AG09319 (cell line): ENCODE measurements at regions not wholly inside any gene's neighbourhood (a gene's known extent, or its start where the extent isn't known, plus 50 kb on each side); places are given as distances from the start of the nearest gene placed in this dataset.
"Not testable (repeated sequence)": the region's sequence is repeated elsewhere in the genome, so short reads cannot be mapped to it uniquely, and the experiment has no call there.

Experiments used
- DNase-seq: peaks from one replicate; pipeline ENCODE4 v3.0.0-alpha.2; 2010; ENCODE audit warnings: low read depth; ENCODE audit errors: extremely low read depth
- CTCF ChIP-seq: IDR thresholded peaks from 2 replicates; pipeline ENCODE4 v1.5.1; 2011; ENCODE audit warnings: low read depth, mild to moderate bottlenecking, inconsistent platforms, low read length, moderate library complexity

GRCh38 chr18:40314199-40314598 lies 1640.8 kb upstream of the PIK3C3 start:
- no peak for DNase-seq
- no peak for TF ChIP-seq CTCF

DNA sequence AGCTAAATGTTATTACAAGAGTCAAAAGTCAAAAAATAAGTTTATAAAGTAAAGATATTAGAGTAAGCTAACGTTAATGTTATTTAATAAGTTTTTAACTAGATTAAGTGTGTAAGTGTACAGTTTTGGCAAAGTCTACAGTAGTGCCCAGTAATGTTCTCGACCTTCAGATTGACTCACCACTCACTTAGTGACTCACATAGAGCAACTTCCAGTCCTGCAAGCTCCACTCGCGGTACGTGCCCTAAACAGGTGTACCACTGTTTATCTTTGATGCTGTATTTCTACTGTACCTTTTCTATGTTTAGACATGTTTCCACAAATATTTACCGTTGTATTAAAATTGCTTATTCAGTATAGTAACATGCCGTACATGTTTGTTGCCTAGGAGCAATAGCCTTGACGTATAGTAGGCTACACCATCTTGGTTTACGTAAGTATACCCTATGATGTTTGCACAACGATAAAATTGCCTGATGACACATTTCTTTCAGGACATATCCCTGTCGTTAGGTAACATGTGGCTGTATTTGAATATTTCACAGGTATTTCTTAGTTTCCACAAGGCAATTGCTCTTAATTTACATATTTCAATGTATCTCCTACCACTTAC lies 1641.9 kb upstream of the PIK3C3 start:
- DNase-seq, result no peak
- TF ChIP-seq CTCF, result no peak

GRCh38 chr18:40307627-40308026 lies 1647.4 kb upstream of the PIK3C3 start:
- no peak for TF ChIP-seq CTCF
- DNase-seq, result no peak

- DNase-seq, result no peak
- TF ChIP-seq CTCF, result no peak
Observed at GRCh38 chr18:40296717-40297413, 1658.2 kb upstream of the PIK3C3 start.

DNA sequence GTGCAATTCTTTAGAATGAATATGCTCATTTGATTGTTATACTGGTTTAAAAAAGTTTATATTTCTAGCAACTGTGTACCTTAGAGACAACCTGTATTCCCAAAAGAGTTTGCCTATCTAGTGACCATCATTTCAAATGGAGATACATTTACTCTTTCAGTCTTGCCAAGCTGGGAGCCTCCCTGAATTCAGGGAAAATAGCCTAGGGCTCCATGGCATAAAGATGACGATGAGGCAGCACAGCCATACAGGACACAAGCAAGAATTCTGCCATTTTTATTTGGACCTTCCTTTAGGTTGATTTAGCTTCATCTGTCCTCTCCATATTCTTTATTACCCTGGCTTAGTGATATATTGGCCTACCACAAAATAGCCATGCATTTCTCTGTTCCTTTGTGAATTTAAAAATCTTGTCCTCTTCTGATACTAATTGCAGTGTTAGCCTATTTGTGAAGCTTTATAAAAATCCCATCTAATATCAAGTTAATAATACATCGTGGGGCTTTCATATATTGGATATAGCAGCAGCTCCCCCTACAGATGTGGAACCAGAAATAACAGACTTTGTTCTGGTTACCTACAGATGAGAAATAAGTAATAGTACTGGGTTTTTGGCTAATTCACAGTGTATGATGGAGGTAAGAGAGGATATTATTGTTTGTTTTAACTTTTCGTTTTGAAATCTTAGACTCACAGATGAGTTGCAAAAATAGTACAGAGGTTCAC lies 1661.9 kb upstream of the PIK3C3 start:
- no peak for TF ChIP-seq CTCF
- DNase-seq, result no peak

DNA sequence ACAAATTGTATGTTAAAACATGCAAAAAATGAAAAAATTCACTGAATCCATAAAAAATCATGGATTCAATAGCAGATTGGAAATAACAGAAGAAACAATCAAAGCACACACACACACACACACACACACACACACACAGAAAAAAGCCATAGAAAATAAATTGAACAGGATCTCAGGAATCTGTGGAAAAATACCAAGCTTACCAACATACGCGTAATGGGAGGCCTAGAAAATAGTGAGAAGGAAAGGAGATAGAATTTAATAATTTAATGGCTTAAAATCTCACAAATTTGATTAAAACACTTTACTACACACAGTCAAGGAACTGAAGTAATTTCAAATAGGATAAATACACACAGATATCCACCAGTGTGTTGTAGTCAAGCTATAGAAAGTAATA lies 1671.5 kb upstream of the PIK3C3 start:
- no peak for TF ChIP-seq CTCF
- DNase-seq, result no peak

- DNase-seq, result not testable (repeated sequence)
Observed at GRCh38 chr18:40281356-40281755, 1673.7 kb upstream of the PIK3C3 start.
